ENCODE measurements at regions not wholly inside any gene's neighbourhood (a gene's known extent, or its start where the extent isn't known, plus 50 kb on each side); places are given as distances from the start of the nearest gene placed in this dataset.

GRCh38 chr1:230549625-230550024, 92.7 kb upstream of the COG2 start:
- no peak for TF ChIP-seq CTCF (conservative IDR thresholded peaks at IDR 0.05; ENCODE audit: control insufficient read depth, insufficient read depth, low read depth, low read length)
- no peak for DNase-seq (ENCODE audit: low read depth)

GRCh38 chr1:230548997-230549396, 93.3 kb upstream of the COG2 start:
- TF ChIP-seq CTCF (conservative IDR thresholded peaks at IDR 0.05; ENCODE audit: control insufficient read depth, insufficient read depth, low read depth, low read length) = no peak
- no peak overlapping the region for H3K4me3 ChIP-seq (ENCODE audit: control insufficient read depth, low read depth, low read length)
- DNase-seq (ENCODE audit: low read depth) = no peak

More at GRCh38 chr1:230549625-230550024, 92.7 kb upstream of the COG2 start:
- H3K4me3 ChIP-seq (ENCODE audit: control insufficient read depth, low read depth, low read length) = no peak overlapping the region

- no peak for DNase-seq (ENCODE audit: low read depth)
- no peak for TF ChIP-seq CTCF (conservative IDR thresholded peaks at IDR 0.05; ENCODE audit: control insufficient read depth, insufficient read depth, low read depth, low read length)
- no peak overlapping the region for H3K4me3 ChIP-seq (ENCODE audit: control insufficient read depth, low read depth, low read length)
Measured at GRCh38 chr1:230548357-230548756, 93.9 kb upstream of the COG2 start.

GRCh38 chr1:230545181-230545580, 97.1 kb upstream of the COG2 start:
- H3K4me3 ChIP-seq (ENCODE audit: control insufficient read depth, low read depth, low read length) = no peak overlapping the region
- no peak for DNase-seq (ENCODE audit: low read depth)
- no peak for TF ChIP-seq CTCF (conservative IDR thresholded peaks at IDR 0.05; ENCODE audit: control insufficient read depth, insufficient read depth, low read depth, low read length)

- no peak overlapping the region for H3K4me3 ChIP-seq (ENCODE audit: control insufficient read depth, low read depth, low read length)
- no peak for DNase-seq (ENCODE audit: low read depth)
- TF ChIP-seq CTCF (conservative IDR thresholded peaks at IDR 0.05; ENCODE audit: control insufficient read depth, insufficient read depth, low read depth, low read length) = no peak
Measured at GRCh38 chr1:230544758-230545157, 97.5 kb upstream of the COG2 start.

- DNase-seq (ENCODE audit: low read depth) = no peak
- no peak for TF ChIP-seq CTCF (conservative IDR thresholded peaks at IDR 0.05; ENCODE audit: control insufficient read depth, insufficient read depth, low read depth, low read length)
- H3K4me3 ChIP-seq (ENCODE audit: control insufficient read depth, low read depth, low read length) = no peak overlapping the region
Measured at GRCh38 chr1:230543085-230543484, 99.2 kb upstream of the COG2 start.

- DNase-seq (ENCODE audit: low read depth) = no peak
- TF ChIP-seq CTCF (conservative IDR thresholded peaks at IDR 0.05; ENCODE audit: control insufficient read depth, insufficient read depth, low read depth, low read length) = no peak
- no peak overlapping the region for H3K4me3 ChIP-seq (ENCODE audit: control insufficient read depth, low read depth, low read length)
Measured at GRCh38 chr1:230542681-230543080, 99.6 kb upstream of the COG2 start.
